K562 (cell line): ENCODE measurements at regions not wholly inside any gene's neighbourhood (a gene's known extent, or its start where the extent isn't known, plus 50 kb on each side); places are given as distances from the start of the nearest gene placed in this dataset.

Experiments
- ATAC-seq: fragments of 200-7000 bp; cut with Tn5 transposase; 3 replicates; pipeline ENCODE4 v1.9.1; 2020; ENCODE audit warnings: moderate library complexity
- BruUV-seq: library from RNA; stranded (reverse); fragments of 400-500 nt; replicated peaks from 2 replicates; lab custom pipeline; 2021; lab: Mats Ljungman, UMichigan
- CTCF ChIA-PET: fragments of 300-600 bp; formaldehyde crosslinking; extraction: SDS; loops from one replicate; lab custom pipeline; 2021; ENCODE audit warnings: low intra/inter-chr PET ratio; lab: Yijun Ruan, JAX
- POLR2A ChIA-PET: fragments of 300-600, 350-650 bp; sonication (Branson Sonifier 250); formaldehyde crosslinking; extraction: SDS; loops from one replicate; lab custom pipeline; 2021; ENCODE audit warnings: antibody characterized with exemption, inconsistent platforms; lab: Yijun Ruan, JAX
- DNase-seq, 4 experiments: peaks; one replicate each; pipeline versions ENCODE4 v3.0.0 to v3.0.0-alpha.2; 2011 to 2018; ENCODE audit warnings: low spot score in 3 of 4, mixed read lengths in 3 of 4; ENCODE audit errors: extremely low read depth in 1 of 4
- FAIRE-seq: peaks from 2 replicates; lab custom pipeline; 2011; peaks lifted over from hg19 to GRCh38; lab: Jason Lieb, UNC
- H2AFZ ChIP-seq: 2 replicates; pipeline ENCODE4 v1.6.0; 2011; ENCODE audit warnings: low read depth, low read length, control low read depth, inconsistent platforms
- H3K27ac ChIP-seq: fragments of 200-600 bp; 3 replicates; pipeline ENCODE4 v1.8.0; 2011; ENCODE audit warnings: low read depth, mild to moderate bottlenecking, control low read depth, inconsistent platforms, low read length, moderate library complexity, mixed read lengths; ENCODE audit errors: extremely low read depth
- H3K27me3 ChIP-seq, 2 experiments: fragments of 300-600 bp in 1 of 2; 2 replicates in 1 of 2; 3 replicates in 1 of 2; pipeline versions ENCODE4 v1.6.0 to v1.8.0; 2011; ENCODE audit warnings: inconsistent platforms in 2 of 2, low read length in 2 of 2, mild to moderate bottlenecking in 1 of 2, mixed read lengths in 1 of 2, moderate library complexity in 1 of 2; ENCODE audit not compliant: control insufficient read depth in 2 of 2, insufficient read depth in 2 of 2
- H3K36me3 ChIP-seq: fragments of 300-600 bp; 3 replicates; pipeline ENCODE4 v1.8.0; 2011; ENCODE audit warnings: mild to moderate bottlenecking, low read length, inconsistent platforms; ENCODE audit not compliant: control insufficient read depth, insufficient read depth
- H3K4me1 ChIP-seq, 2 experiments: fragments of 200-600 bp in 1 of 2; replicated peaks in 1 of 2; 2 replicates in 1 of 2; 3 replicates in 1 of 2; pipeline versions ENCODE4 v1.5.1 to v1.8.0; 2011; ENCODE audit warnings: inconsistent platforms in 2 of 2, low read length in 2 of 2, mild to moderate bottlenecking in 1 of 2, mixed read lengths in 1 of 2, moderate library complexity in 1 of 2; ENCODE audit not compliant: control insufficient read depth in 2 of 2, insufficient read depth in 2 of 2
- H3K4me2 ChIP-seq: 2 replicates; pipeline ENCODE4 v1.6.1; 2011; ENCODE audit warnings: low read length, control low read depth, inconsistent platforms, mixed read lengths; ENCODE audit not compliant: insufficient read depth
- H3K4me3 ChIP-seq: fragments of 200-600 bp; sonication (generic), shearing (Covaris generic); 2 replicates; pipeline ENCODE4 v1.5.1; 2016; ENCODE audit warnings: control low read depth, inconsistent platforms
- H3K79me2 ChIP-seq: fragments of 200-600 bp; 3 replicates; pipeline ENCODE4 v1.8.0; 2011; ENCODE audit warnings: low read length, inconsistent platforms; ENCODE audit not compliant: control insufficient read depth, insufficient read depth
- H3K9ac ChIP-seq, 2 experiments: 2 replicates each; pipeline versions ENCODE4 v1.6.0 to v1.6.1; 2011; ENCODE audit warnings: low read depth in 2 of 2, low read length in 2 of 2, control low read depth in 1 of 2, inconsistent platforms in 1 of 2, mild to moderate bottlenecking in 1 of 2, mixed read lengths in 1 of 2; ENCODE audit not compliant: insufficient read depth in 1 of 2
- H3K9me1 ChIP-seq: one replicate; pipeline ENCODE4 v1.6.0; 2011; ENCODE audit warnings: inconsistent platforms, mild to moderate bottlenecking, low read length, moderate library complexity; ENCODE audit not compliant: control insufficient read depth, insufficient read depth
- H3K9me3 ChIP-seq: replicated peaks from 2 replicates; pipeline ENCODE4 v1.5.1; 2011; ENCODE audit warnings: low read depth, low read length, inconsistent platforms; ENCODE audit not compliant: control insufficient read depth, insufficient read depth
- H4K20me1 ChIP-seq: replicated peaks from 2 replicates; pipeline ENCODE4 v1.6.1; 2011; ENCODE audit warnings: low read length, inconsistent platforms, mixed read lengths; ENCODE audit not compliant: control insufficient read depth, insufficient read depth
- ARID2 ChIP-seq: fragments of 450-650 bp; IDR thresholded peaks from 2 replicates; pipeline ENCODE4 v1.6.1; 2017; ENCODE audit warnings: antibody characterized with exemption, mild to moderate bottlenecking
- FOXJ3 ChIP-seq: sonication (generic); formaldehyde crosslinking; IDR thresholded peaks from 2 replicates; pipeline ENCODE4 v1.4.0; 2020; ENCODE audit warnings: mild to moderate bottlenecking, missing genetic modification reagents
- FOXM1 ChIP-seq, 2 experiments: fragments of 450-650 bp in 1 of 2; sonication (generic) in 1 of 2; formaldehyde crosslinking in 1 of 2; IDR thresholded peaks; 2 replicates each; pipeline versions ENCODE4 v1.6.1 to v1.9.0; 2017 to 2022; ENCODE audit warnings: low read depth in 2 of 2, mild to moderate bottlenecking in 2 of 2, missing genetic modification reagents in 1 of 2, moderate library complexity in 1 of 2
- GTF2B ChIP-seq: IDR thresholded peaks from 2 replicates; pipeline ENCODE4 v1.6.1; 2011; ENCODE audit not compliant: insufficient read length; ENCODE audit errors: extremely low read depth
- HDAC6 ChIP-seq: IDR thresholded peaks from 2 replicates; pipeline ENCODE4 v1.6.1; 2012; ENCODE audit warnings: low read depth, mild to moderate bottlenecking, control low read depth, inconsistent platforms, low read length, moderate library complexity
- HLTF ChIP-seq: fragments of 450-650 bp; IDR thresholded peaks from 2 replicates; pipeline ENCODE4 v1.6.1; 2016
- SPI1 ChIP-seq: IDR thresholded peaks from 2 replicates; pipeline ENCODE4 v1.6.1; 2011; ENCODE audit warnings: low read depth, low read length, control low read depth, borderline replicate concordance
- ZNF165 ChIP-seq: fragments of 250-450 bp; sonication (Bioruptor Pico); IDR thresholded peaks from 2 replicates; pipeline ENCODE4 v1.4.0; 2020; ENCODE audit warnings: borderline replicate concordance
- WGBS: fragments of 100-300 bp; shearing (Covaris generic); methylation state at CpG from one replicate; pipeline ENCODE4 v1.1.6; 2016; ENCODE audit warnings: low coverage, mixed read lengths; ENCODE audit not compliant: insufficient coverage; ENCODE audit errors: missing lambda C conversion rate; 5-methylcytosine and 5-hydroxymethylcytosine counted together
- in situ Hi-C: fragments of 300-500 bp; cut with MboI; formaldehyde crosslinking; loops from 4 replicates; pipeline ENCODE4 v1.15.0; 2018; ENCODE audit warnings: inconsistent platforms, mixed read lengths
- intact Hi-C: fragments of 100-400 bp; cut with micrococcal nuclease; formaldehyde crosslinking; loops from 2 replicates; pipeline ENCODE4 v1.14.2; 2022

- POLR2A ChIA-PET, result interaction anchor here (0.6 kb wide), 1 partner anchor 11 kb away, joined by 3 read pairs; no protein-coding TSS in a partner anchor
- H2AFZ ChIP-seq, result no peak overlapping the region
- no TSS peak for BruUV-seq
- no peak for FAIRE-seq
- DNase-seq, result no peak
- no peak for ATAC-seq
- TF ChIP-seq HDAC6, result no peak
- TF ChIP-seq FOXJ3 (CRISPR knock-in tag), result no peak
- no peak for TF ChIP-seq ARID2
- no peak for TF ChIP-seq HLTF
- no peak for TF ChIP-seq SPI1
- TF ChIP-seq ZNF165, result no peak
- TF ChIP-seq GTF2B, result no peak
- no peak for TF ChIP-seq FOXM1 (IDR thresholded peaks at IDR 0.05; ENCODE audit: low read depth)
- no peak for TF ChIP-seq FOXM1 (CRISPR knock-in tag; IDR thresholded peaks at IDR 0.05; ENCODE audit: low read depth)
- H3K4me3 ChIP-seq, result no peak overlapping the region
- H4K20me1 ChIP-seq, result no peaks in the 10 kb centered on the region; the same call in 1 of the 2 replicates
- H3K9me3 ChIP-seq, result no peaks in the 10 kb centered on the region
- in situ Hi-C loops (no loop called here), intact Hi-C loops (no loop called here)
- H3K9me1 ChIP-seq, result no peaks in the 10 kb centered on the region
- no peaks in the 10 kb centered on the region for H3K79me2 ChIP-seq
- WGBS, result 6% methylated on average over 5 of the region's 5 CpGs
- no peak overlapping the region for H3K27ac ChIP-seq
- no peaks in the 10 kb centered on the region for H3K36me3 ChIP-seq
- no peak overlapping the region for H3K9ac ChIP-seq
- H3K4me1 ChIP-seq, result no peaks in the 10 kb centered on the region
- CTCF ChIA-PET, result no interaction called here
- peaks cover 8 to 31% of the 10 kb centered on the region in 2 experiments; a peak in 3 of 5 replicates for H3K27me3 ChIP-seq
- no peak overlapping the region for H3K4me2 ChIP-seq
Observed at GRCh38 chr17:79672496-79672895, 58.2 kb upstream of the ENPP7 start.
